GM12878 (cell line): ENCODE measurements at regions not wholly inside any gene's neighbourhood (a gene's known extent, or its start where the extent isn't known, plus 50 kb on each side); places are given as distances from the start of the nearest gene placed in this dataset.
A peak's percentile ranks its signal among the peaks of the same experiment; 100 is the strongest.

ENCODE experiments used
- BACH1 ChIP-seq: fragments of 450-650 bp; IDR thresholded peaks from 2 replicates; pipeline ENCODE4 v1.6.1; 2017; ENCODE audit warnings: mild to moderate bottlenecking, borderline replicate concordance
- CBX5 ChIP-seq: sonication (generic); IDR thresholded peaks from 2 replicates; pipeline ENCODE4 v1.6.1; 2016; ENCODE audit warnings: low read depth, moderate library complexity, mild to moderate bottlenecking, inconsistent platforms
- GABPA ChIP-seq: IDR thresholded peaks from 2 replicates; pipeline ENCODE4 v1.6.1; 2014; ENCODE audit warnings: antibody characterized with exemption, low read depth, mild to moderate bottlenecking, inconsistent platforms
- IKZF1 ChIP-seq: fragments of 450-650 bp; conservative IDR thresholded peaks from 2 replicates; pipeline ENCODE4 v1.6.1; 2017; ENCODE audit warnings: antibody characterized with exemption, mild to moderate bottlenecking
- IKZF2 ChIP-seq, 2 experiments: fragments of 450-650 bp; IDR thresholded peaks; 2 replicates each; pipeline ENCODE4 v1.6.1; 2017; ENCODE audit warnings: mild to moderate bottlenecking in 2 of 2, moderate library complexity in 2 of 2
- JUNB ChIP-seq: IDR thresholded peaks from 2 replicates; pipeline ENCODE4 v1.6.1; 2016; ENCODE audit warnings: antibody characterized with exemption, mild to moderate bottlenecking
- NRF1 ChIP-seq: conservative IDR thresholded peaks from 2 replicates; pipeline ENCODE4 v1.6.1; 2011; ENCODE audit warnings: mild to moderate bottlenecking, low read depth, low read length, improper control_type of control experiment
- POLR2AphosphoS2 ChIP-seq: IDR thresholded peaks from 2 replicates; pipeline ENCODE4 v1.6.1; 2011; ENCODE audit warnings: low read depth, mild to moderate bottlenecking, low read length, improper control_type of control experiment, moderate library complexity
- RFX5 ChIP-seq: IDR thresholded peaks from 2 replicates; pipeline ENCODE4 v1.6.1; 2011; ENCODE audit warnings: low read depth, low read length, improper control_type of control experiment
- TF ChIP-seq, protein P1 (sequence below): fragments of 450-650 bp; IDR thresholded peaks from 2 replicates; pipeline ENCODE4 v1.6.1; 2017; ENCODE audit warnings: mild to moderate bottlenecking, moderate library complexity
- TF ChIP-seq, protein P2 (sequence below): IDR thresholded peaks from 2 replicates; pipeline ENCODE4 v1.6.1; 2012; ENCODE audit warnings: improper control_type of control experiment, low read depth, low read length; ENCODE audit not compliant: insufficient replicate concordance
- TF ChIP-seq, protein P3 (sequence below): fragments of 450-650 bp; IDR thresholded peaks from 2 replicates; pipeline ENCODE4 v1.6.1; 2018; ENCODE audit warnings: borderline replicate concordance, mild to moderate bottlenecking; ENCODE audit not compliant: partially characterized antibody
- TF ChIP-seq, protein P4 (sequence below): IDR thresholded peaks from 2 replicates; pipeline ENCODE4 v1.6.1; 2011; ENCODE audit warnings: low read depth, low read length, improper control_type of control experiment, borderline replicate concordance

DNA sequence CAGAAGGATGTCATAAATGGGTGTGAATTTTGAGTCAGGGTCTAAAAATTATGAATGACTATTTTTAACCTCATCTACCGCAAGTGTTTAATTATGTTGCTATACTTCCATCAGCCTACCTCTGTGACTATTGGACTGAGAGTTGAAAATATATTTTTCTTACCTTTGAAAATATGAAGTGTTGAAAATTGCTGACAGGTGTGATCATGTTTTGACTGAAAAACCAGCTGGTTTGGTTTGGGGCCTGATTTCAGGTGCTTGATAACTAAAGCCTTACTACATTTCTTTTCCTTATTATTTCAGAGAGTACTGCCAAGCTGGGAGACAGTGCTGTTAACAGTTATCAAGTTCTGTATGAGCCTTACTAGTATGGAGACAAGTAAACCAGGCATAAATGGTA, 107.2 kb upstream of the DUSP10 start (continued):
- TF ChIP-seq, protein P1, sequence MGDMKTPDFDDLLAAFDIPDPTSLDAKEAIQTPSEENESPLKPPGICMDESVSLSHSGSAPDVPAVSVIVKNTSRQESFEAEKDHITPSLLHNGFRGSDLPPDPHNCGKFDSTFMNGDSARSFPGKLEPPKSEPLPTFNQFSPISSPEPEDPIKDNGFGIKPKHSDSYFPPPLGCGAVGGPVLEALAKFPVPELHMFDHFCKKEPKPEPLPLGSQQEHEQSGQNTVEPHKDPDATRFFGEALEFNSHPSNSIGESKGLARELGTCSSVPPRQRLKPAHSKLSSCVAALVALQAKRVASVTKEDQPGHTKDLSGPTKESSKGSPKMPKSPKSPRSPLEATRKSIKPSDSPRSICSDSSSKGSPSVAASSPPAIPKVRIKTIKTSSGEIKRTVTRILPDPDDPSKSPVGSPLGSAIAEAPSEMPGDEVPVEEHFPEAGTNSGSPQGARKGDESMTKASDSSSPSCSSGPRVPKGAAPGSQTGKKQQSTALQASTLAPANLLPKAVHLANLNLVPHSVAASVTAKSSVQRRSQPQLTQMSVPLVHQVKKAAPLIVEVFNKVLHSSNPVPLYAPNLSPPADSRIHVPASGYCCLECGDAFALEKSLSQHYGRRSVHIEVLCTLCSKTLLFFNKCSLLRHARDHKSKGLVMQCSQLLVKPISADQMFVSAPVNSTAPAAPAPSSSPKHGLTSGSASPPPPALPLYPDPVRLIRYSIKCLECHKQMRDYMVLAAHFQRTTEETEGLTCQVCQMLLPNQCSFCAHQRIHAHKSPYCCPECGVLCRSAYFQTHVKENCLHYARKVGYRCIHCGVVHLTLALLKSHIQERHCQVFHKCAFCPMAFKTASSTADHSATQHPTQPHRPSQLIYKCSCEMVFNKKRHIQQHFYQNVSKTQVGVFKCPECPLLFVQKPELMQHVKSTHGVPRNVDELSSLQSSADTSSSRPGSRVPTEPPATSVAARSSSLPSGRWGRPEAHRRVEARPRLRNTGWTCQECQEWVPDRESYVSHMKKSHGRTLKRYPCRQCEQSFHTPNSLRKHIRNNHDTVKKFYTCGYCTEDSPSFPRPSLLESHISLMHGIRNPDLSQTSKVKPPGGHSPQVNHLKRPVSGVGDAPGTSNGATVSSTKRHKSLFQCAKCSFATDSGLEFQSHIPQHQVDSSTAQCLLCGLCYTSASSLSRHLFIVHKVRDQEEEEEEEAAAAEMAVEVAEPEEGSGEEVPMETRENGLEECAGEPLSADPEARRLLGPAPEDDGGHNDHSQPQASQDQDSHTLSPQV = no peak
- TF ChIP-seq JUNB (no peak), POLR2AphosphoS2 (no peak), CBX5 (no peak), RFX5 (no peak), GABPA (no peak), IKZF2 (IDR thresholded peaks at IDR 0.05) (peak; percentile 26 to 34; a peak in 1 of 4 replicates), BACH1 (peak; percentile 14; the same call in 1 of the 2 replicates), NRF1 (no peak), IKZF1 (peak; percentile 28; the same call in 1 of the 2 replicates)
- TF ChIP-seq, protein P2, sequence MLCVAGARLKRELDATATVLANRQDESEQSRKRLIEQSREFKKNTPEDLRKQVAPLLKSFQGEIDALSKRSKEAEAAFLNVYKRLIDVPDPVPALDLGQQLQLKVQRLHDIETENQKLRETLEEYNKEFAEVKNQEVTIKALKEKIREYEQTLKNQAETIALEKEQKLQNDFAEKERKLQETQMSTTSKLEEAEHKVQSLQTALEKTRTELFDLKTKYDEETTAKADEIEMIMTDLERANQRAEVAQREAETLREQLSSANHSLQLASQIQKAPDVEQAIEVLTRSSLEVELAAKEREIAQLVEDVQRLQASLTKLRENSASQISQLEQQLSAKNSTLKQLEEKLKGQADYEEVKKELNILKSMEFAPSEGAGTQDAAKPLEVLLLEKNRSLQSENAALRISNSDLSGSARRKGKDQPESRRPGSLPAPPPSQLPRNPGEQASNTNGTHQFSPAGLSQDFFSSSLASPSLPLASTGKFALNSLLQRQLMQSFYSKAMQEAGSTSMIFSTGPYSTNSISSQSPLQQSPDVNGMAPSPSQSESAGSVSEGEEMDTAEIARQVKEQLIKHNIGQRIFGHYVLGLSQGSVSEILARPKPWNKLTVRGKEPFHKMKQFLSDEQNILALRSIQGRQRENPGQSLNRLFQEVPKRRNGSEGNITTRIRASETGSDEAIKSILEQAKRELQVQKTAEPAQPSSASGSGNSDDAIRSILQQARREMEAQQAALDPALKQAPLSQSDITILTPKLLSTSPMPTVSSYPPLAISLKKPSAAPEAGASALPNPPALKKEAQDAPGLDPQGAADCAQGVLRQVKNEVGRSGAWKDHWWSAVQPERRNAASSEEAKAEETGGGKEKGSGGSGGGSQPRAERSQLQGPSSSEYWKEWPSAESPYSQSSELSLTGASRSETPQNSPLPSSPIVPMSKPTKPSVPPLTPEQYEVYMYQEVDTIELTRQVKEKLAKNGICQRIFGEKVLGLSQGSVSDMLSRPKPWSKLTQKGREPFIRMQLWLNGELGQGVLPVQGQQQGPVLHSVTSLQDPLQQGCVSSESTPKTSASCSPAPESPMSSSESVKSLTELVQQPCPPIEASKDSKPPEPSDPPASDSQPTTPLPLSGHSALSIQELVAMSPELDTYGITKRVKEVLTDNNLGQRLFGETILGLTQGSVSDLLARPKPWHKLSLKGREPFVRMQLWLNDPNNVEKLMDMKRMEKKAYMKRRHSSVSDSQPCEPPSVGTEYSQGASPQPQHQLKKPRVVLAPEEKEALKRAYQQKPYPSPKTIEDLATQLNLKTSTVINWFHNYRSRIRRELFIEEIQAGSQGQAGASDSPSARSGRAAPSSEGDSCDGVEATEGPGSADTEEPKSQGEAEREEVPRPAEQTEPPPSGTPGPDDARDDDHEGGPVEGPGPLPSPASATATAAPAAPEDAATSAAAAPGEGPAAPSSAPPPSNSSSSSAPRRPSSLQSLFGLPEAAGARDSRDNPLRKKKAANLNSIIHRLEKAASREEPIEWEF = no peak
- TF ChIP-seq, protein P3, sequence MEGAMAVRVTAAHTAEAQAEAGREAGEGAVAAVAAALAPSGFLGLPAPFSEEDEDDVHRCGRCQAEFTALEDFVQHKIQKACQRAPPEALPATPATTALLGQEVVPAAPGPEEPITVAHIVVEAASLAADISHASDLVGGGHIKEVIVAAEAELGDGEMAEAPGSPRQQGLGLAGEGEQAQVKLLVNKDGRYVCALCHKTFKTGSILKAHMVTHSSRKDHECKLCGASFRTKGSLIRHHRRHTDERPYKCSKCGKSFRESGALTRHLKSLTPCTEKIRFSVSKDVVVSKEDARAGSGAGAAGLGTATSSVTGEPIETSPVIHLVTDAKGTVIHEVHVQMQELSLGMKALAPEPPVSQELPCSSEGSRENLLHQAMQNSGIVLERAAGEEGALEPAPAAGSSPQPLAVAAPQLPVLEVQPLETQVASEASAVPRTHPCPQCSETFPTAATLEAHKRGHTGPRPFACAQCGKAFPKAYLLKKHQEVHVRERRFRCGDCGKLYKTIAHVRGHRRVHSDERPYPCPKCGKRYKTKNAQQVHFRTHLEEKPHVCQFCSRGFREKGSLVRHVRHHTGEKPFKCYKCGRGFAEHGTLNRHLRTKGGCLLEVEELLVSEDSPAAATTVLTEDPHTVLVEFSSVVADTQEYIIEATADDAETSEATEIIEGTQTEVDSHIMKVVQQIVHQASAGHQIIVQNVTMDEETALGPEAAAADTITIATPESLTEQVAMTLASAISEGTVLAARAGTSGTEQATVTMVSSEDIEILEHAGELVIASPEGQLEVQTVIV = no peak
- TF ChIP-seq, protein P4, sequence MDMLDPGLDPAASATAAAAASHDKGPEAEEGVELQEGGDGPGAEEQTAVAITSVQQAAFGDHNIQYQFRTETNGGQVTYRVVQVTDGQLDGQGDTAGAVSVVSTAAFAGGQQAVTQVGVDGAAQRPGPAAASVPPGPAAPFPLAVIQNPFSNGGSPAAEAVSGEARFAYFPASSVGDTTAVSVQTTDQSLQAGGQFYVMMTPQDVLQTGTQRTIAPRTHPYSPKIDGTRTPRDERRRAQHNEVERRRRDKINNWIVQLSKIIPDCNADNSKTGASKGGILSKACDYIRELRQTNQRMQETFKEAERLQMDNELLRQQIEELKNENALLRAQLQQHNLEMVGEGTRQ = no peak
